Smooth muscle cell (in vitro differentiated cells): ENCODE measurements at regions not wholly inside any gene's neighbourhood (a gene's known extent, or its start where the extent isn't known, plus 50 kb on each side); places are given as distances from the start of the nearest gene placed in this dataset.

Source experiments
- DNase-seq: peaks from one replicate; lab custom pipeline; 2025; ENCODE audit not compliant: unreplicated experiment; lab: John Stamatoyannopoulos, UW
- H2AFZ ChIP-seq: fragments of 200-600 bp; sonication (generic); 2 replicates; pipeline ENCODE4 v1.6.0; 2016; ENCODE audit warnings: antibody characterized with exemption, low read depth, mild to moderate bottlenecking
- H3F3A ChIP-seq: fragments of 200-600 bp; sonication (generic); 2 replicates; pipeline ENCODE4 v1.6.0; 2017; ENCODE audit warnings: antibody characterized with exemption, low read depth
- H3K27ac ChIP-seq: fragments of 200-600 bp; sonication (generic); 2 replicates; pipeline ENCODE4 v1.5.1; 2016; ENCODE audit warnings: low read depth, mild to moderate bottlenecking
- H3K27me3 ChIP-seq: fragments of 200-600 bp; sonication (generic); 2 replicates; pipeline ENCODE4 v1.6.1; 2016; ENCODE audit warnings: low read depth, mild to moderate bottlenecking
- H3K36me3 ChIP-seq: fragments of 200-600 bp; sonication (generic); 2 replicates; pipeline ENCODE4 v1.5.1; 2016; ENCODE audit warnings: low read depth
- H3K4me1 ChIP-seq: fragments of 200-600 bp; sonication (generic); 2 replicates; pipeline ENCODE4 v1.5.1; 2016; ENCODE audit warnings: low read depth
- H3K4me2 ChIP-seq: fragments of 200-600 bp; sonication (generic); 2 replicates; pipeline ENCODE4 v1.6.0; 2016; ENCODE audit warnings: mild to moderate bottlenecking
- H3K4me3 ChIP-seq: fragments of 200-600 bp; sonication (generic); 2 replicates; pipeline ENCODE4 v1.5.1; 2016; ENCODE audit warnings: mild to moderate bottlenecking
- H3K79me2 ChIP-seq: fragments of 200-600 bp; sonication (generic); 2 replicates; pipeline ENCODE4 v1.6.0; 2016; ENCODE audit warnings: low read depth, mild to moderate bottlenecking
- H3K9ac ChIP-seq: fragments of 200-600 bp; sonication (generic); 2 replicates; pipeline ENCODE4 v1.6.0; 2016; ENCODE audit warnings: low read depth
- H3K9me3 ChIP-seq: fragments of 200-600 bp; sonication (generic); replicated peaks from 2 replicates; pipeline ENCODE4 v1.5.1; 2016; ENCODE audit warnings: low read depth
- H4K20me1 ChIP-seq: fragments of 200-600 bp; sonication (generic); 2 replicates; pipeline ENCODE4 v1.6.0; 2016; ENCODE audit warnings: low read depth
- WGBS: methylation state at CpG from one replicate; pipeline ENCODE4 v1.1.7; 2016; ENCODE audit warnings: low lambda C conversion rate; 5-methylcytosine and 5-hydroxymethylcytosine counted together
- TF ChIP-seq, protein P1 (sequence below): fragments of 200-600 bp; sonication (generic); IDR thresholded peaks from 2 replicates; pipeline ENCODE4 v1.5.1; 2017; ENCODE audit warnings: borderline replicate concordance, mild to moderate bottlenecking, antibody characterized with exemption; ENCODE audit not compliant: insufficient read depth, poor library complexity, severe bottlenecking

DNA sequence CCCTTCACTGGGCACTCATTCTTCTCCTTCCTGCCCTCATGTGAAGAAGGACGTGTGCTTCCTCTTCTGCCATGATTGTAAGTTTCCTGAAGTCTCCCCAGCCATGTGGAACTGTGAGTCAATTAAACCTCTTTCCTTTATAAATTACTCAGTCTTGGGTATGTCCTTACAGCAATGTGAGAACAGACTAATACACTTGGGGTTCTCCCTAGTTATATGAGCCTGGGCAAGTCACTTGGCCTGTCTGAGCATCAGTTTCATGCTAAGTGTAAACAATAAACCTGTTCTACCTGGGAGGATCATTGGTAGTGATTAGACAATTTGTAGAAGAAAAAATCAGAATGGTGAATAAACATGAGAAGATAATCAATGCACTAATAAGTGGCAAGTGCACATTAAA is 162.2 kb upstream of the ARG1 start:
- TF ChIP-seq, protein P1, sequence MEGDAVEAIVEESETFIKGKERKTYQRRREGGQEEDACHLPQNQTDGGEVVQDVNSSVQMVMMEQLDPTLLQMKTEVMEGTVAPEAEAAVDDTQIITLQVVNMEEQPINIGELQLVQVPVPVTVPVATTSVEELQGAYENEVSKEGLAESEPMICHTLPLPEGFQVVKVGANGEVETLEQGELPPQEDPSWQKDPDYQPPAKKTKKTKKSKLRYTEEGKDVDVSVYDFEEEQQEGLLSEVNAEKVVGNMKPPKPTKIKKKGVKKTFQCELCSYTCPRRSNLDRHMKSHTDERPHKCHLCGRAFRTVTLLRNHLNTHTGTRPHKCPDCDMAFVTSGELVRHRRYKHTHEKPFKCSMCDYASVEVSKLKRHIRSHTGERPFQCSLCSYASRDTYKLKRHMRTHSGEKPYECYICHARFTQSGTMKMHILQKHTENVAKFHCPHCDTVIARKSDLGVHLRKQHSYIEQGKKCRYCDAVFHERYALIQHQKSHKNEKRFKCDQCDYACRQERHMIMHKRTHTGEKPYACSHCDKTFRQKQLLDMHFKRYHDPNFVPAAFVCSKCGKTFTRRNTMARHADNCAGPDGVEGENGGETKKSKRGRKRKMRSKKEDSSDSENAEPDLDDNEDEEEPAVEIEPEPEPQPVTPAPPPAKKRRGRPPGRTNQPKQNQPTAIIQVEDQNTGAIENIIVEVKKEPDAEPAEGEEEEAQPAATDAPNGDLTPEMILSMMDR = no peak
- no peak overlapping the region for H3K4me2 ChIP-seq
- no peaks in the 10 kb centered on the region for H3K4me1 ChIP-seq
- no peaks in the 10 kb centered on the region for H3K9me3 ChIP-seq
- DNase-seq = no peak
- no peaks in the 10 kb centered on the region for H3K36me3 ChIP-seq
- H3K79me2 ChIP-seq = no peaks in the 10 kb centered on the region
- 87% methylated on average over 1 of the region's 1 CpG for WGBS
- H3K4me3 ChIP-seq = no peak overlapping the region
- H3K27me3 ChIP-seq = no peaks in the 10 kb centered on the region
- H3K27ac ChIP-seq = no peak overlapping the region
- no peaks in the 10 kb centered on the region for H4K20me1 ChIP-seq
- H2AFZ ChIP-seq = no peak overlapping the region
- no peaks in the 10 kb centered on the region for H3F3A ChIP-seq
- no peak overlapping the region for H3K9ac ChIP-seq

DNA sequence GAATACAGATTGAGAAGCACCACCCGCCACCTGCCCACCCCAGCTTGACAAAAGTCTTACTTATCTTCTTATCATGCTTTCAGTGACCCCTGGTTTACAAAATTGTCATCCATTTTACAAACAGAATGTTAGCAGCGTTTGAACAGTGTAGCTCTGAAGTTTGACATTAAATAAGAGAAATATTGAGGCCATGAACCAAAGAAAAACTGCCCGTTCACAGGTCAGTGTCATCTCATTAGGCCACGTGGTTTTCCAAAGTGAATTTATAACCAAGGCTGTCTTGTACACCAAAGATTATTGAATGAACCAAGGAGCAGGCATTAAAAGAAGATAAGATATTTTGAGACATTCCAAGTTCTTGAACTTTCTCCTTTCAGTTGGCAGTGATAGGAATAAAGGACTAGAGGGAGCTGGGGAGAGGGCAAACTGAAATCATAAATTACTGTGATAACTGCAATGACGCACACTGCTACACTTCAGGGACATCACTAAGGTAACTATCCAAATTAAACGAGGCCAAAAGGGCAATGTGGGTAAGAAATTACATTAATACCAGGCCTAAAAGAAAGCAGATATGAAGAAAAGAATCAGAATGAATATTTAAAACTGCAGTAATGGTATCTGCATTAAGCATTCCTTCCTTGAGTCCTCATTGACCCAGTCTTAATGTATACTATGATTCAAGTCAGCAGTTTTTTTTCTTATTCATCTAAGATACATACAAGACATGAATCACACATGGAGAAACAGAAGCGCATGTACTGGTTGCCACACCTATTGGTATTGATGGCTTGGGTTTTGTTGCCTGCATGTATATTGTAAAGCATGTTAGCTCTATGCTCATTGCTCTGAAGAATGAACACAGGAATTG is 159.8 kb upstream of the ARG1 start:
- DNase-seq = no peak
- H3K4me1 ChIP-seq = no peaks in the 10 kb centered on the region
- no peak overlapping the region for H3K27ac ChIP-seq
- H3K27me3 ChIP-seq = no peaks in the 10 kb centered on the region
- H3F3A ChIP-seq = no peaks in the 10 kb centered on the region
- H3K79me2 ChIP-seq = no peaks in the 10 kb centered on the region
- H3K4me3 ChIP-seq = no peak overlapping the region
- 89% methylated on average over 7 of the region's 7 CpGs for WGBS
- TF ChIP-seq, protein P1 = no peak
- no peak overlapping the region for H3K4me2 ChIP-seq
- H4K20me1 ChIP-seq = no peaks in the 10 kb centered on the region
- no peaks in the 10 kb centered on the region for H3K9me3 ChIP-seq
- H3K36me3 ChIP-seq = no peaks in the 10 kb centered on the region
- H2AFZ ChIP-seq = no peak overlapping the region
- H3K9ac ChIP-seq = no peak overlapping the region

DNA sequence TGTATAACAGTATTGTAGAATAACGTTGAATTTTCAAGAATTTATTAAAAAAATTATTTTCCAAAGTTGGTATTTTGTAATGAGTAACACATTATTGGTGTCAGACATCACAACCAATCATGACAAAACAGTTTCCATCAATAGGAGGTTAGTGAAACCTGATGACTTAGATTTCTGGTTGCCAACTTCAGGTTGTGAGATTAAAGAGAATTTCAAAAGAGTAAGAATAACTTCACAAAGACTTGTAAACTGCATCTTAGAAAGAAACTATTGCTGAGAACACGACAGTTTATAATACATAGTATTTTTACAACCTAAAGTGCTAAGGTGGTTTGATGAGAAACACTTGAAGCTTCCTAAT is 159.2 kb upstream of the ARG1 start:
- H3K27me3 ChIP-seq = no peaks in the 10 kb centered on the region
- no peak overlapping the region for H3K27ac ChIP-seq
- TF ChIP-seq, protein P1 = no peak
- no peak overlapping the region for H2AFZ ChIP-seq
- no peaks in the 10 kb centered on the region for H3K4me1 ChIP-seq
- no peaks in the 10 kb centered on the region for H3K36me3 ChIP-seq
- no peaks in the 10 kb centered on the region for H4K20me1 ChIP-seq
- 80% methylated on average over 2 of the region's 2 CpGs for WGBS
- no peaks in the 10 kb centered on the region for H3K79me2 ChIP-seq
- H3K4me2 ChIP-seq = no peak overlapping the region
- H3K9ac ChIP-seq = no peak overlapping the region
- no peaks in the 10 kb centered on the region for H3F3A ChIP-seq
- no peak for DNase-seq
- no peaks in the 10 kb centered on the region for H3K9me3 ChIP-seq
- H3K4me3 ChIP-seq = no peak overlapping the region

DNA sequence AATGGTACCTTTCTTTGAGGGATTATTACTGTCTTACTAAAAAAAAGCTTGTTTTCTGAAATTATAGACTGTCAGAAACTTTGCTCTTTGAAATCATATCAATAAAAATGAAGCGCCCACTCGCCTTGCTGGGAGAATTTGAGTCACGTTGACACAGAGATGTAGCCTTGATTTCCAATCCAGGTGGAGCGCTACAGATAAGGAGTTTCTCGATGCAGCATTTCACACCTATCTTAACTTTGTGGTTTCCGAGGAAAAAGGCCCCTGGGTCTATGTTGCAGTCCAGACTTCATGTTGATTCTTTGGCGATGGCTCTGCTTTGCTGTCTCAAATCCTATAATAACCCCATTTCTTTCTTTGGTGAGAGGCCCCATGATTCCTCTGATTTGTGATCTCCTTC is 158.1 kb upstream of the ARG1 start:
- Histone ChIP-seq H3K27me3 (no peaks in the 10 kb centered on the region), H3K4me1 (no peaks in the 10 kb centered on the region), H3K4me2 (no peak overlapping the region), H3K36me3 (no peaks in the 10 kb centered on the region), H3K27ac (no peak overlapping the region), H3K79me2 (no peaks in the 10 kb centered on the region), H3K4me3 (no peak overlapping the region), H4K20me1 (no peaks in the 10 kb centered on the region), H3K9me3 (no peaks in the 10 kb centered on the region), H3F3A (no peaks in the 10 kb centered on the region), H2AFZ (no peak overlapping the region), H3K9ac (no peak overlapping the region)
- no peak for DNase-seq
- TF ChIP-seq, protein P1 = no peak
- 91% methylated on average over 7 of the region's 7 CpGs for WGBS
